COLO668 (cell line): ENCODE measurements at regions not wholly inside any gene's neighbourhood (a gene's known extent, or its start where the extent isn't known, plus 50 kb on each side); places are given as distances from the start of the nearest gene placed in this dataset.

ENCODE experiments used
- DNase-seq: peaks from one replicate; lab custom pipeline; 2025; ENCODE audit not compliant: unreplicated experiment; lab: John Stamatoyannopoulos, UW

DNA sequence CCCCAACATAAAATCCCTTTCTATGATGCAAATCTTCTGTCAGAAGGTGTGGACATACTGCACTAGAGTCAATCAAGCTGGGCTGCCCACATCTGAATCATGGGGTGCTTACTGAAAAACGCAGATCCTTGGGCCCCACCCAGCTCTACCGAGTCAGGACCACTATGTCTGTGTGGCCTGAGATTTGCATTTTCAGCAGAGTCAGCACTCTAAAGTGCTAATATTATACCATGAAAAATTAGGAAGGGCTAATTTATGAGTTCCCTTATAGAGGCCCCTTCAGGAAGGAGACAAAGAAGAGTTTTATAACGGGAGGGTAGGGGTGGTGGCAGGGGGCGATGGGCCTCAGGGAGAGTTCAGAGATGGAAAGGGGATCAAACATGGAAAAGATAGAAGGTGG lies 163.3 kb upstream of the NABP1 start:
- no peak for DNase-seq

DNA sequence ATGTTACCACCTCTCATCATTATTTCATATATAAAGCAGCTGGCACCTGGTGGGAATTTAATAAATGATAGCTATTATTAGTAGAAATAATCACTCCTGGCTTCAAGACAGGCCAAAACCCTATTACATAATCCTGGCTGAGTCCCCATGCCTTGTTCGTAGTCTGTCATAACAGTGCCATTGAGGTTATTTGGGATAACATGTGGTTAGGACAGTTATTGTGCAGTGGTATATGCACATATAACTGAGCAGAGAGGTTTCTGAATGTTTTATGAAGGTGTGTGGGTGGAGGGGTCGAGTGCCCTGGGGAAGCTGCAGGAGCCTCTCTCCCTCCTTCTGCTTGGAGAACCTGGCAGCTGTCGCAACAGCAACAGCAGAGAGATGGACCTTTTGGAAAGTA lies 162.4 kb upstream of the NABP1 start:
- DNase-seq, result no peak

DNA sequence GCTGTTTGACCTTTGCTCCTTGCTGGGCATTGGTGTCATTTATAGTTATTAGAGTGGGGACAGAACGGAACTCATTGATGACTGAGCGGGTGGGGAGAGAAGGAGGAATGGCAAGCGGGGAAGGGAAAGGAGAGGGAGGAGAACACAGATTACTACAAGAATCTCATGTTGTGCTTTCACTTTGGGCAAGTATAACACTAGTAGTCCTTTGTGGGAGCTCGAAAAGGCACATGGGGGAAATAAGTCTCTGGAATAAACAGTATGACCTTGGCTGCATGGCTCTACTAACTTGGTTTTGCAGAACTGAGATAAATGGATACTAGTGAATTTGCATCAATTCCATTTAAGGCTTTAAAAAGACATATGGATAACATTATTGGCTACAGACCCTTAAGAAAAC lies 161.7 kb upstream of the NABP1 start:
- no peak for DNase-seq

DNA sequence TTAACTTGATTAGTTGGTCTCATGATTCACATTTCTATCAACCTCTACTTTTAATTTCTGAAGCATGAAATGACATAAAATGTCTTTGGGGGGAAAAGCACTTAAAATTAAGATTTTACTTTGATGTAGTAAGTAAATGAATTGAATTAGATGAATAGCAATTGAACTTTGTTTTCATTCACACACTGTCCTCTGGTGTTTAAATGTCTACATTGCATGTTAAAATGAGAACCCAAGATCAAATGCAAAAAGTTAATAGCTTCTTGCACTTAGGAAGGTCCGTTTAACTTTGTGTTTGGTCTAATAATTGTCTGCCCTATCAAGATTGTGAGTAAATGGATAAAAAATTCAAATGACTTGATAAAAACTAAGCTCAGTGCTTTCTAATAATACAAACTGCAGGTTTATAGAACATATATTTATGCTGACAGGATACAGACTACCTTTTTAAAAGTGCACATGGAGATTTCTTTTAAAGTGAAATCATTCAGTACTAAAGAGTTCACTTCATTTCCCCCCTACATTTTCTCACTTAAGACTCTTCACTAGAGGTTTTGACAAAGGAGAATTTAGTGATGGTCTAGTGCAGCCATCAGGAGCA lies 156.2 kb upstream of the NABP1 start:
- no peak for DNase-seq

DNA sequence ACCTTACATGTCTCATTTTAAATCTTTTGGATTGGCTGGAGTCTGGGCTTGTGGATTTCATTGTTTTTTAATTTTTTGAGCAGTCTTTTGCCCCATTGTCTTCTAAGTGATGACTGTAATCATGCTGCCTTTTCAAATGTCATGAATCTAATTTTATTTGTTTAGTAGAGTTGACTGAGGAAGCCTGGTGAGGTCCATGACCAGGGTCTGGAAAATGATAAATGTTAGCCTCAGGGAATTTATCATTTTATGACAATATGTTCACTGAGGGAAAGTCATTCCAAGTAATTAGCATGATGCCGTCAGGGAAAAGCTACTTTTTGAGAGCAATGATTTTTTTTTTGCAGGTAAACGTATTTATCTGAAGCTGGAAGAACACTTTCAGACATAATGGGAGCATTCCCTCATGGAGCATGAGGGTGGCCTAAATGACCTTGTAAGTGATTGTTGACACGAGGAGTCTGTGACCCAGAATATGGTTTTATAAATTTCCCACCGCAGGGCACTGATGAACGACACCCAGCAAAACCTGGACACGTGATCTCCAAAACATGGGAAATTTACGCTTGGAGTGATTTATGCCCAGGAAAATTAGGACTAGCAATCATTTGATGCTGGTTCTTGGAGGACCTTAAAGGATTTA lies 155.3 kb upstream of the NABP1 start:
- DNase-seq, result no peak

DNA sequence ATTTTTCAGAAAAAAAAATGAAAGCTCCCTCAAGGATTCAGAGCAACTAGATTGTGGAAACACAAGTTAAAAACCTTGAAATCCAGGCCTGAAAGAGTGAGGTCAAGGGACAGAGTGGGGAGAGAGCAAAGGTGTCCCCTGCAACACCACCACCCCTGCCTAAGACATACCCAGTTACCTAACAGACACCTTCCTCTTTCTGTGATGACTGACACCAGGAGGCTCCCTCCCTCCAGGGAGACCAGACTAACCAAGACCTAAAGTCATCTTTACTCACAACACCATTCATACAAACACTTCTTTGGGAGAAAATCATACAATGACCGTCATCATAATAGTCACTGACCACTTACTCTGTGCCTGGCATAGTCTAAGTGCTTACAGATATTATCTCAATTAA lies 151.8 kb upstream of the NABP1 start:
- DNase-seq, result no peak

DNA sequence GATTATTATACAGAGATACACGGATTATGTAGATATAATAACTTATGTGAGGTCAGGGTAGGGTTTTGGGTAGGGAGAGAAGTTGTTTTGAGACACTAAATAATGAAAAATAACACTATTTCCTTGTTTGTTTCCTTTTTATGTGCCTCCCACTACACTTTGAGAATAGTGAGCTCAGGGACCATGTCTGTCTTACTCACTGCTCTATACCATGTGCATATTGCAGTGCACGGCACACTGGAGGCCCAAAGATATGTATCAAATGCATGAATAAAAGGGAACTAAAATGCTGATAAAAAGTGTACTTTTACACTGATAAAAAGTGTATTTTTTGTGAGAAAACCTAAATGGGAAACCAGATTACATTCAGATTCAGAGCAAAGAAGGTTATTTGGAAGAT lies 151.4 kb upstream of the NABP1 start:
- DNase-seq, result no peak

DNA sequence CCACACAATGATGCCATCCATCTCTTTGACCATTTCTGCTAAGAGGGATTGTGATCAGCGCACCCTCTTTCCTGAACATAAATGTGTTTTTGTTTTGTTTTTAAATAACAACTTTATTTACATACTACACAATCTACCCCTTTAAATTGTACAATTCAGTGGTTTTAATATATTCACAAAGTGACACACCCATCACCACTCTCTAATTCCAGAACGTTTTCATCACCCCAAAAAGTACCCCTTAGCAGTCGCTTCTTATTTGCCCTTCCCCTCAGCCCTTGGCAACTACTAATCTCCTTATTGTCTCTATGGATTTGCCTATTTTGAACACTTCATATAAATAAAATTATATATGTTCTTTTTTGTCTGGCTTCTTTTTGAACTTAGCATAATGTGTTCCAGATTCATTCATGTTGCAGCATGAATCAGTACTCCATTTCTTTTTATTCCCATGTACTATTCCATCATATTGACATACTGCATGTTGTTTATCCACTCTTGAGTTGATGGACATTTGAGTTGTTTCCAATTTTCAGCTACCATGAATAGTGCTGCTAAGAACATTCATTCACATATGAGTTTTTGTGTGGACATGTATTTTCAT lies 150.9 kb upstream of the NABP1 start:
- DNase-seq, result no peak

DNA sequence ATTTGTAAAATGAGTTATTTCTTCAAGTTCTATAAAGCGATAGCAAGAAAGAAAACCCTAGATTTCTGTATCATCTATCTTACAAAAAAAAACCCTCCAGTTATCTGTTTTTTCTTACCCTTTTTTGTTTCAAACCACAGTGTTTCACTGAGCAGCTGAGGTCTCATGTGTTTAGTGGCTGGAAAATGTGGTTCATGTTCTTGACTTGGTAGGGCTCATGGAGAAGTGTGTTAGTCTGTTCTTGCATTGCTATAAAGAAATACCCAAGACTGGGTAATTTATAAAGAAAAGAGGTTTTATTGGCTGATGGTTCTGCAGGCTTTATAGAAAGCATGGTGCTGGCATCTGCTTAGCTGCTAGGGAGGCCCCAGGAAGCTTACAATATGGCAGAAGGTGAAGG lies 147.3 kb upstream of the NABP1 start:
- DNase-seq, result no peak

DNA sequence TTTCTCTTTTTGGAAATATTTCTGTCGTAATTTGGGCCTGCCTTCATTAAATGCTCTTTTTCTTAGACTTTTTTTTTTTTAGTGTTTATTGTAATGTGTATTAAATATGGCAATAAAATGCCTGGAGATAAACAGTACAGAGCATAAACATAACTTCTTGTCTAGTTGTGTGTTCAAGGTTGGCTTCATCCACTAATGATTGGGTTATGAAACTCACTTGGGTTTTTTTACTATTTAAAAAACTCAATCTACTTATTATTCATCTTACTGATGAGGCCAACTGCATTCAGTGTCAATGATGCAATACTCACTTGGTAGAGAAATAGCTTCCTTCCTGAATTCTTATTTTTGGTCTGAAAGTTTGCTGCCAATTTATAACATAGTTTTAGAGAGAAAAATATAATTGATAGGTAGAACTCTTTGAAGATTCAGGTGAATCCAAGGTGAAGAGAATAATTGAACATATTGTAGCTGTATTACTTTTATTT lies 144.2 kb upstream of the NABP1 start:
- no peak for DNase-seq

DNA sequence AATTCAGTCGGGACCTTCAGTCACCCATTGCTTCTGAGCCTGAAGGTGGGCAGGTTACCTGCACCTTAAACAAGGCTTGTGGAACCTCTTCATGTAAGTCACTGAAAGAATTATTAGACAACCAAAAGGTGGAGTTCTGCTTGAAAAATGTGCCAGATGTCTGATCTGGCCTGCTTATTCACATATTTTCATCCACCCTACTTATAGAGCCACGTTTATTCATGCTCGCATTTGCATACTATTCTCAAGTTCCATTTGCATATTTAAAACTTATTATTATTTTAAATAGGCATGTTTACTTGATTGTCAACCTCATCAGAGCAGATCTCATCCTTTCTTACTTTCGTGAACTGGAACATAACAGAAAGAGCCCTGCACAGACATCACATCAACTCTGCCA lies 140.0 kb upstream of the NABP1 start:
- DNase-seq, result no peak

DNA sequence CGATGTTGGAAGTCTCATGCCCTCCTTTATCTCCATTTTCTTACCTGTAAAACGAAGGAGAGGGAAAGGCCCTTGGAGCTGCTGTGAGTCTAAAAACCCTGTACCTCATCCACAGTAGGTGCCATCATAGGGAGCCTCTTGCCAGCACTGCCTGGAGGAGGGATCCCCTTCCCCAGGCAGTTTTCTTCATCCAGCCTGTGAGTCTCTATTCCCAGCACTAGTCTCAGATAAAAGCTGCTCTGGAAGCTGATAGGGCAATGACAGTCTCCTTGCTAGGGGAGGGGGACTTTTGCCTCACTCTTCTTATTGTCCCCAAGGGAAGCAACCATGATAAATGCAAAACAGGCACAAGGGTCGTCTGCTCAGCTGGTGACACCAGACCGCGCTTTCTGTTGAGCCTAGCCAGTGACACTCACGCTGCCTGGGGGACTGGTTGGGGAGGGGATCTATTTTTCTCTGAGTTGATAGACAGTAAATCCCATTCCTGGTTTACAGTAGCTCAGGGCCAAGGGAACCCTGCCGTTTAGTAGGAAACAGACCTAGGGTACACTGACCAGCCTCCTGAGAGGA lies 139.5 kb upstream of the NABP1 start:
- no peak for DNase-seq

DNA sequence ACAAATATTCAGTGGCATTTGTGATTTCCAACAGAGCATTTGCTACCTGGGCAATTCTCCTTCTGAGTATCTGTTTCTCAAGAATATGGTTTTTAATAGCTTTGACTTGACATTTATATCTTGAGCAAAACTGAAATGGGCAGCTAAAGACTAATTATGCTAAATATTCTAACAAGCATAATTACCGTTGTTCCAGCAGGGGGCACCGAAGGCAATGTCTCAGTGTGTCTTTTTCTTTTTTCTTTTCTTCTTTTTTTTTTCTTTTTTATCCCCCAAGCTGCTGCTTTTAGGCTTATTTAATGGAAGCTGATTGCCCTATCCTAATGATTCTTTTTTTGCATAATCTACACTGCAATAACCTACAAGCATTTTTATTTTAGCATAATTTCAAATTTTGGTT lies 138.9 kb upstream of the NABP1 start:
- peak; percentile 21 for DNase-seq

DNA sequence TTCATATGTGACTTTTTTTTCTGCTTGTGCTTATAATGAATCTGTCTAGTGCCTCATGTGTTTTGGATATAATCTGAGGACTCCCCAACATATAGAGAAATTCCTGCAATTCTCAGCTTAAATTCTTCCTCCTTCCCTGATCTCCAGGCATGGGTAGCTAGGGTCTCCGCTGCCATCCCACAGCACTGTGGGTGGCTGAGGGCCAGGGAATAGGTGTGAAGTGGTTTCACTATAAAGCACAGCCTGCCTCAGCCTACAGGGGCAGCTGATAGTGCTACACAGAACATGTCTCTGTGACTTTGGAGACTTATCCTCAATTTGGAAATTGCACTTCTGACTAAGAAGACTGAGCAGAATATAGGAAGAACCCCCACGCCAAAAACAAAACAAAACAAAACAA lies 137.3 kb upstream of the NABP1 start:
- no peak for DNase-seq

DNA sequence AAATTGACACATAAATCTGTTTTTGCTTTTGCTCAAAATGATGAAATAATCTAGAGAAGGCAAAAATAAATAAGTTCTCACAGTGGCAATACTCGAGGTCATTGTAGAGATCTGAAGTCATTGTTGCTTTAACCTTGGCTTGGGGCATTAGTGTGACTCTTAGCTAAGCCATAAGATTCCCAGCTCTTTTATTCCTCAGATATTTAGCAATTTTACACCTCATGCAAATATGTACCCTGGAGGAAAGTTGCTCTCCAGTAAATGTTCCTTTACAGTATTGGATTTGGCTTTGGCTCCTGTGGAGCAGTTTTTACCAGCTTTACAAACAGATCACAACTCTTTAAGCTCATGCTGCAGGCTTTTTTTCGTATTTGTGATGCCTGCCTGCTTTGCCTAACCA lies 134.2 kb upstream of the NABP1 start:
- no peak for DNase-seq

DNA sequence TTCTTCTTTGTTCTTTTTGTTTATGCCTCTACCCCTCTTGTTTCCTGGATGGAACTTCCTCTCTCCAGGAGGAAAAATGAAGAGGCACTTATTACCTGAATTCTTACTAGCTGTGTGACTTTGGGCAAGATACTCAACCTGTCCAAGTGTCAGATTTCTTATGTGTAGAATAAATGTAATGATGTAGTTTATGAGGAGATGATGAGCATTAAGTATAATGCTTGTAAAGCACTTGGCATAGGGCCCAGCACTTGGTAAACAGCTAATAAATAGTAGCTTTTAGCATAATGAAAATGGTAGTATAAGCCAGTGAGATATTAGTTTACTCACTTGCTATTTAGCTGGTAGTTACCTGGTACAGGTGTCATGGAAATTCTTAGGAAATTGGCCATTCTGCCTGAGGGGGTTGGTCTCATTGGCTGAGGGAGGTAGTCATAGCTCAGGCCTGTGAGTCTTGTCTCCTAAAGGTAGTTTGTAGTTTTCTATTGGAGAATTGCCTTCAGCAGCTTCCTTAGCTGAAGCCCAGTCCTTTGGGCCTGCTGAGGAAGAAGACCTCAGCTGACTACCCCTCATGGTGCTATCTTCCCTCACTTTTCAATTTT lies 133.4 kb upstream of the NABP1 start:
- no peak for DNase-seq

DNA sequence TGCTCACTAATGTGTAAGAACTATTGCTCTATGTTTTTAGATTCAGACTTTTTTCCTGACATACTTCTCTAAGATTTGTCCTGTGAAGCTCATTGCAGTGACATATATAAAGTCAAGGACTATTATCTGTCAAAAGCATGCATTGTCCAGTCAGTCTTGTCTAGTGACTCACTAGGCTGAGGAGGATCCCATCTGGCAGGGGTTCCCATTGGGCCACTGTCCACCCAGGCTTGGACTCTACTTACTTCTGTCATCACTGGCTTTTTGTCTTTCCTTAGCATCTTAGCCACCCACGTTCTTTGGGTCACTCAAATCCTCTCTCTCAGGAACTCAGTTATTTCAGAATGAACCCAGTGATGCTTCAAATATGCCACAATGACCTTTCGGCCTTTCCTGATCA lies 132.6 kb upstream of the NABP1 start:
- DNase-seq, result no peak

DNA sequence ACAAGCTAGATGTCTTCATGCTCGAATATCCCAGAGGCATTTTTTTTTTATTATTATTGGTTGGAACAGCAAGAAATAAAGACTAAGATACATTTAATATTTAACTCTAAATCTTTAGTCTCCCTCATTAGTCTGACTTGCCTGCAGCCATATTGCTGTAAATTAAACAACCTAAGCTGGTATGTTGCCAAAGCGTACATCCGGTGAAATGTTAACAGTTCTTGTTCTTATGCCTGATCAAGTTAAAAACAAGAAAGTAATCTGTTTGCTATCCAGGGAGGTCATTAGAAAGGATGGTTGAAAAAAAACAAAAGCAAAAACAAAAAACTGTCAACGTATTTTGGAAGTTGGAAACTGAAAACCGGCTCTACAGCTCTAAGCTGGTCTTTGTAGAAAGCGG lies 125.9 kb upstream of the NABP1 start:
- no peak for DNase-seq

DNA sequence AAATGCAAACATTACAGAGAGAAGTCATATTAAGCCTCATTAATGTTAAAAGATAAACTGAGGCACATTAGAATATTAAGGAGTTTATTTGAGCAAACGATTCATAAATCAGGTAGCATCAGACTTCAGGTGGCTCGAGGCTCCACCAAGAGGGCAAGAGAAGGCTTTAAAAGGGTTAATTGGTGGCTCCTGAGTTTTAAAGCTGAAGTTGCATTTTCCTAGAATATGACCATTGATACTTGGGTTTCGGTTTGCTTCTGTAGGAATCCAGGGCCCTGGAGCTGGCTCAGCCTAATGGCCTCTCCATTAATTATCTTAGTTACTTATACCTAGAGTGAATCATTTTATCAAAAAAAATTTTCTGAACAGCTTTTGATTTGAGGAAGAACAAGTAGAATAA lies 123.7 kb upstream of the NABP1 start:
- DNase-seq, result no peak

DNA sequence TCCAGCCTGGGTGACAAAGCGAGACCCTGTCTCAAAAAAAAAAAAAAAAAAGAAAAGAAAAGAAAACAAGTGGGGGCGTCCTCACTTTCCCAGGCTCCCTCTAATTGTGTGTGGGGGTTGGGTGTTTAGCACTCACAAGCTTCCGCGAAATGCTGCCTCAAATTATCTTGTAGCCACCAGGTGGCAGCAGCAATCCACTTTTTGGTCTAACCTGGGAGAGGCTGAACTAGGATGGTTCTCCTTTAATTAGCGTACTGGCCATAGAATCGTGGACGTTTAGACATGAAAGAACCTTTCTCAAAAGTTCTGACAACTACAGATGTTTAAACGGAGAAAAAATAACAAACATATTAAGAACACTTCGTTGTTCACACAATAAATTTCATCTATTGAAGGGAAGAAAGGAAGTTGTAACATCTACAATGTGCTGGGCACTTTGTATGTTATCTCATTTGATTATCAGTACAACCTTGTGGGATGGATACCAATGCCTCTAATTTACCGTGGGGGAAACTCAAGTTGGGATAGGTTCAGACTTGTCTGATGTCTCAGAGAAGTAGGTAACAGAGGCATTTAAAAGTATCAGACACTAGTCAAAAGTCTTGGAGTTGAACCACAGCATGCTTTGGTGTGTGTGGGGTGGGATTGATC lies 122.7 kb upstream of the NABP1 start:
- peak; percentile 75 for DNase-seq

DNA sequence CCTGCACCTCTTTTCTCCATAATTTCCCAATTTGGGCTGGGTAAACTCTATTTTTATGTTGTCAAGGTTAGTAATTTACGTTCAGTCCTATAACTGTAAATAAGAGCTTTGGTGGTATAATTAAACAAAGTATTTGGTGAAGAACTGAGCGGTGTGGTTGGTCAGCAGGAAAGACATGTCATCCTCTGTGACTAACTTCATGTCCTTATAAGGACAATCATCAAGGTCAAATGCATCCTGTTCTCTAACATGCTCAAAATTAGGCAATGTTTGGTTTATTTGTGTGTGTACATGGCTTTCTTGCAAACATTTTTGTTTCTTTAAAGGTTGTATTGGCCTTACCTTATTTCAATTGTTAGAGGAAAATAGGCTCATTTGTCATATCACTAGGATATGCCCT lies 121.5 kb upstream of the NABP1 start:
- no peak for DNase-seq

DNA sequence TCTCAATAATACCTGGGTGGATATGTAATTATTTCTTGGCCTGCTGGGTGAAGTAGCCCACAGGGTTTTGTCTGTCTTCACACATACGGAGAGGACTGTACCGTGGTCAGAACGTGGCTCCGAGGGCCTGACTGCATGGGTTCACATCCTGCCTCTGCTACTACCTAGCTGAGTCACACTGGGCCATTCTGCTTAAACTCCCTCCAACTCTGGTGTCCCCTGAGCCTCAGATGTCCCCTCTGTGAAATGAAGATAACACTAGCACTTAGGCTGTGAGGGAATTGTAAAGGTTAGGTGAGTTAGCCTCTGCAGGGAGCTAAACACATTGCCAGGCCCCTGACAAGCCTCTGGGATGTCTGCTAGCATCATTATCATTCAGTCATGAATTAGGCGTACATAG lies 120.1 kb upstream of the NABP1 start:
- no peak for DNase-seq
